Heart right ventricle (tissue), 16 donors: ENCODE measurements at regions not wholly inside any gene's neighbourhood (a gene's known extent, or its start where the extent isn't known, plus 50 kb on each side); places are given as distances from the start of the nearest gene placed in this dataset.

Source experiments
- ATAC-seq, 8 donors: fragments of 200-7000 bp; cut with Tn5 transposase; one replicate each; pipeline ENCODE4 v1.9.1; 2020; ENCODE audit warnings: mild to moderate bottlenecking in 8 of 8, moderate library complexity in 8 of 8, moderate number of reproducible peaks in 1 of 8
- DNase-seq, 2 donors: peaks; one replicate each; pipeline ENCODE4 v3.0.0-alpha.2; 2020
- H3K27ac ChIP-seq, 10 donors: fragments of 200-600 bp; sonication (generic) in 2 of 10; one replicate each; pipeline versions ENCODE4 v1.5.0 to v1.8.0; 2020 to 2022; ENCODE audit warnings: mild to moderate bottlenecking in 3 of 10
- H3K27me3 ChIP-seq, 7 donors: fragments of 200-600 bp; one replicate each; pipeline ENCODE4 v1.8.0; 2021 to 2022; ENCODE audit warnings: mild to moderate bottlenecking in 2 of 7
- H3K36me3 ChIP-seq, 9 donors: fragments of 200-600 bp; sonication (generic) in 1 of 9; one replicate each; pipeline versions ENCODE4 v1.5.0 to v1.8.0; 2020 to 2022; ENCODE audit warnings: mild to moderate bottlenecking in 2 of 9
- H3K4me1 ChIP-seq, 9 donors: fragments of 200-600 bp; sonication (generic) in 1 of 9; one replicate each; pipeline versions ENCODE4 v1.5.0 to v1.8.0; 2020 to 2022; ENCODE audit warnings: mild to moderate bottlenecking in 4 of 9
- H3K4me3 ChIP-seq, 10 donors: fragments of 200-600 bp; sonication (generic) in 2 of 10; one replicate each; pipeline versions ENCODE4 v1.5.0 to v1.8.0; 2020 to 2022; ENCODE audit warnings: mild to moderate bottlenecking in 7 of 10, moderate library complexity in 2 of 10
- H3K9me3 ChIP-seq, 11 donors: fragments of 200-600 bp in 10 of 11; sonication (generic) in 2 of 11; one replicate each; pipeline versions ENCODE4 v1.5.0 to v1.8.0; 2013 to 2022; ENCODE audit warnings: mild to moderate bottlenecking in 2 of 11, control low read depth in 1 of 11, moderate library complexity in 1 of 11
- WGBS, 2 donors: extraction: QIAGEN DNeasy Blood & Tissue Kit; methylation state at CpG; one replicate each; pipeline ENCODE4 v1.1.7; 2013; ENCODE audit warnings: inconsistent platforms in 1 of 2; 5-methylcytosine and 5-hydroxymethylcytosine counted together
- intact Hi-C, 10 donors: fragments of 100-400 bp; cut with DNase I; formaldehyde crosslinking; loops; one replicate each; pipeline versions ENCODE4 v1.11.1 to v1.14.2; 2022
- TF ChIP-seq, protein P1 (sequence below), 9 donors: fragments of 200-600 bp; sonication (generic) in 2 of 9; IDR thresholded peaks; one replicate each; pipeline versions ENCODE4 v1.5.0 to v1.8.0; 2021 to 2022; ENCODE audit warnings: antibody characterized with exemption in 9 of 9, mild to moderate bottlenecking in 5 of 9, moderate library complexity in 1 of 9
- donor health status: Arrhythmogenic right ventricular cardiomyopathy.
- donor health status: ischemic (EF 13 %, LVEDD 7.1; RV severe dilation, severe dysfunction).
- donor health status: healthy with polysubstance abuse.
- donor health status: DM: no; HTN: yes; CAD: no.
- donor health status: DM: no; HTN: no; CAD: no.
- donor health status: ischemic (EF 25% LVEDD 6.9; RV normal size, moderate dysfunction).
- donor health status: ischemic (EF 25% LVEDD 5.7; RV mildly dilated, moderate dysfunction).
- donor health status: healthy.
- donor health status: DM: yes; HTN: yes; CAD: no.
- donor health status: Ischemic cardiomyopathy.
- donor health status: ischemic (EF 35%, LVEDD 5.7; RV mildly dilated, moderate dysfunction).
- donor health status: nonischemic (EF 11% LVEDD 7.7; RV severe dilation, severe dysfunction).
- donor health status: DM: yes; HTN: yes; CAD: no.
- donor health status: PGD.
- donor health status: ischemic (EF 29% LVEDD 5.4; RV normal size, mild dysfunction).
- donor health status: nonischemic (EF 23%, LVEDD 6.1; RV moderate dilation, normal function).

DNA sequence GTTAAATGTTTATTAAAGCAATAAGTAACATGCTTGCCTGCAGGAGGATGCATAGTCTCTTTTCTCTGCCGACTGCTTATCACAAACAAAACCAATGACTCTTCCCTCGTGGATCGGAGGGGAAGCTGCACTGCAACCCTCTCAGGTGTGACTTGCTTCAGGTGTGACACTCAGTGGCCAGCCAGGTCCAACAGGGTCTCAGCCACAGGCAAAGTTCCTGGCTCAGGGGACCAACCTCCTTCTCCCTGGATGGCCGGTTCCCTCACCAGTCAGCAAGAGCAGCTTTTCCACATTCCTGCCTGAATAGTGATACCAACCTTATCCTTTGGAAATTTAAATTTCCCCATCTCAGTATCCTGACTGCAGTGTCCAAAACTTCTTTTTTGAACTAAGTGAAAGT is 383.5 kb downstream of the CMPK2 start:
- peaks cover 0 to 3% (median 0%) of the 10 kb centered on the region in 11 donors for H3K9me3 ChIP-seq
- ATAC-seq (no peak), DNase-seq (no peak)
- H3K27me3 ChIP-seq: peaks cover 0 to 7% (median 0%) of the 10 kb centered on the region in 7 donors
- H3K36me3 ChIP-seq: no peaks in the 10 kb centered on the region
- H3K27ac ChIP-seq: no peak overlapping the region
- whole genome bisulfite sequencing, 2 donors: 58 to 59% methylated on average over 4 of the region's 4 CpGs
- H3K4me1 ChIP-seq: no peaks in the 10 kb centered on the region
- intact Hi-C loops: no loop called here
- TF ChIP-seq, protein P1, sequence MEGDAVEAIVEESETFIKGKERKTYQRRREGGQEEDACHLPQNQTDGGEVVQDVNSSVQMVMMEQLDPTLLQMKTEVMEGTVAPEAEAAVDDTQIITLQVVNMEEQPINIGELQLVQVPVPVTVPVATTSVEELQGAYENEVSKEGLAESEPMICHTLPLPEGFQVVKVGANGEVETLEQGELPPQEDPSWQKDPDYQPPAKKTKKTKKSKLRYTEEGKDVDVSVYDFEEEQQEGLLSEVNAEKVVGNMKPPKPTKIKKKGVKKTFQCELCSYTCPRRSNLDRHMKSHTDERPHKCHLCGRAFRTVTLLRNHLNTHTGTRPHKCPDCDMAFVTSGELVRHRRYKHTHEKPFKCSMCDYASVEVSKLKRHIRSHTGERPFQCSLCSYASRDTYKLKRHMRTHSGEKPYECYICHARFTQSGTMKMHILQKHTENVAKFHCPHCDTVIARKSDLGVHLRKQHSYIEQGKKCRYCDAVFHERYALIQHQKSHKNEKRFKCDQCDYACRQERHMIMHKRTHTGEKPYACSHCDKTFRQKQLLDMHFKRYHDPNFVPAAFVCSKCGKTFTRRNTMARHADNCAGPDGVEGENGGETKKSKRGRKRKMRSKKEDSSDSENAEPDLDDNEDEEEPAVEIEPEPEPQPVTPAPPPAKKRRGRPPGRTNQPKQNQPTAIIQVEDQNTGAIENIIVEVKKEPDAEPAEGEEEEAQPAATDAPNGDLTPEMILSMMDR (IDR thresholded peaks at IDR 0.05): no peak
- no peak overlapping the region for H3K4me3 ChIP-seq

DNA sequence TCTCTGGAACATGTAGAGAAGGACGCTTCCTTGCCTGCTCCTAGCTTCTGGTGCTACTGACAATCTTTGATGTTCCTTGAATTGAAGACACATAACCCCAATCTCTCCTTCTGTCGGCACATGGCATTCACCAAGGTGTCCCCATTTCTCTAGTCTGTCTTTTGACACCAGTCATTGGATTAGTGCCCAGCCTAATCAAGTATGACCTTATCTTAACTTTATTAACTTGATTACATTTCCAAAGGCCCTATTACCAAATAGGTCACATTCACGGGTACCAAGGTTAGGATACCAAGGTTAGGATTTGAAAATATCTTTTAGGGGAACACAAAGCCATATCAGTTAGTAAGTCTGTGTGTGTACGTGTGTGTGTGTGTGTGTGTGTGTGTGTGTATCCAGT is 377.9 kb downstream of the CMPK2 start:
- intact Hi-C loops: no loop called here
- Histone ChIP-seq H3K36me3 (no peaks in the 10 kb centered on the region), H3K4me3 (no peak overlapping the region), H3K4me1 (no peaks in the 10 kb centered on the region), H3K27ac (no peak overlapping the region), H3K9me3 (peaks cover 0 to 3% (median 0%) of the 10 kb centered on the region in 11 donors), H3K27me3 (peaks cover 0 to 22% (median 0%) of the 10 kb centered on the region in 7 donors)
- WGBS, 2 donors: 64 to 71% methylated on average over 4 of the region's 4 CpGs
- ATAC-seq: no peak
- no peak for DNase-seq
- TF ChIP-seq, protein P1 (IDR thresholded peaks at IDR 0.05): no peak

DNA sequence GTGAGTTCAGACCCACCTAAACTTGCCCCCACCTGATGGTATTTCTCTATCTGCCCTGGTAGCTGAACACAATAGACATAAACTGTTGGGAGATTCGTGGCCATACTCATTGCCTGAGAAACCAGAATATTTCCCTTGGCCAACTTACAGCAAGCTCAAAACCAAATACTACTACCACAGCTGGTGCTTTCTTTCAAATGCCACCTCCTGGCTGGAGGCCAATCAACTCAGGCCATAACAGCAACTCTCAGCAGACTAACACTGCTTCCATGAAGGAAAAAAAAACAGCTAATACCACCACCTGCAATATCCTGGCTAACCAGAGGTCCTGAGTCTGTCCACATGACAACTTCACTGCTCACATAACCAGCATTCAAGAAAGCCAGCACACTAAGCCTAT is 373.1 kb downstream of the CMPK2 start:
- Histone ChIP-seq H3K4me3 (no peak overlapping the region), H3K36me3 (no peaks in the 10 kb centered on the region), H3K4me1 (no peaks in the 10 kb centered on the region), H3K9me3 (peaks cover 0 to 4% (median 0%) of the 10 kb centered on the region in 11 donors), H3K27me3 (peaks cover 0 to 19% (median 0%) of the 10 kb centered on the region in 7 donors), H3K27ac (no peak overlapping the region)
- intact Hi-C loops: no loop called here
- no peak for DNase-seq
- TF ChIP-seq, protein P1 (IDR thresholded peaks at IDR 0.05): no peak
- no peak for ATAC-seq
- WGBS, 2 donors: 70 to 75% methylated on average over 1 of the region's 1 CpG

DNA sequence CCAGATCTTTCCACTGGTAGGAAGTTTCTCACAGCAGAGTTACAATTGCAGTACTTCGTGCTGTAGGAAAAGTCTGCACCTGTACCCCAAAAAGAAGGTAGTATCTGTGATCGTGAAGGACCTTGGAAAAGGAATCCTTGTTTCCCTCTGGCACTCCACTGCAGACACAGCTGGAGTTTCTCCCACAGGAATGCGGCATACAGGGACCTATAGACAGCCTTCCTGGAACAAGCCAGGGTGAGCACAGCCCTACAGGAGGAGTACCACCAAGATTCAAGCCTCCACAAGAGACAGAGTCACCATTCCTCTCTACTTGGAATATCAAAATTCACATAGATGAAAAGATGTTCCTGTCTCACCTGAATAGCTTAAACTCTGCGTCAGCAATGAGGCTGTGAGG is 372.4 kb downstream of the CMPK2 start:
- no peak overlapping the region for H3K4me3 ChIP-seq
- intact Hi-C loops: no loop called here
- WGBS, 2 donors: 75 to 79% methylated on average over 4 of the region's 4 CpGs
- H3K4me1 ChIP-seq: no peaks in the 10 kb centered on the region
- ATAC-seq: no peak
- peaks cover 0 to 18% (median 0%) of the 10 kb centered on the region in 7 donors for H3K27me3 ChIP-seq
- no peaks in the 10 kb centered on the region for H3K36me3 ChIP-seq
- DNase-seq: no peak
- H3K27ac ChIP-seq: no peak overlapping the region
- peaks cover 0 to 4% (median 0%) of the 10 kb centered on the region in 11 donors for H3K9me3 ChIP-seq
- TF ChIP-seq, protein P1 (IDR thresholded peaks at IDR 0.05): no peak
